Mammary epithelial cell (primary cell): ENCODE measurements at regions not wholly inside any gene's neighbourhood (a gene's known extent, or its start where the extent isn't known, plus 50 kb on each side); places are given as distances from the start of the nearest gene placed in this dataset.

ENCODE experiments used
- EZH2 ChIP-seq: IDR thresholded peaks from 2 replicates; pipeline ENCODE4 v1.6.1; 2012; ENCODE audit warnings: low read length, inconsistent platforms, borderline replicate concordance
- TF ChIP-seq, protein P1 (sequence below), 2 donors: IDR thresholded peaks in 1 of 2; conservative IDR thresholded peaks in 1 of 2; 2 replicates each; pipeline ENCODE4 v1.5.1; 2011 to 2012; ENCODE audit warnings: inconsistent platforms in 2 of 2, low read length in 2 of 2, mild to moderate bottlenecking in 2 of 2, control low read depth in 1 of 2, low read depth in 1 of 2; ENCODE audit not compliant: insufficient read depth in 1 of 2; ENCODE audit errors: extremely low read depth in 1 of 2

DNA sequence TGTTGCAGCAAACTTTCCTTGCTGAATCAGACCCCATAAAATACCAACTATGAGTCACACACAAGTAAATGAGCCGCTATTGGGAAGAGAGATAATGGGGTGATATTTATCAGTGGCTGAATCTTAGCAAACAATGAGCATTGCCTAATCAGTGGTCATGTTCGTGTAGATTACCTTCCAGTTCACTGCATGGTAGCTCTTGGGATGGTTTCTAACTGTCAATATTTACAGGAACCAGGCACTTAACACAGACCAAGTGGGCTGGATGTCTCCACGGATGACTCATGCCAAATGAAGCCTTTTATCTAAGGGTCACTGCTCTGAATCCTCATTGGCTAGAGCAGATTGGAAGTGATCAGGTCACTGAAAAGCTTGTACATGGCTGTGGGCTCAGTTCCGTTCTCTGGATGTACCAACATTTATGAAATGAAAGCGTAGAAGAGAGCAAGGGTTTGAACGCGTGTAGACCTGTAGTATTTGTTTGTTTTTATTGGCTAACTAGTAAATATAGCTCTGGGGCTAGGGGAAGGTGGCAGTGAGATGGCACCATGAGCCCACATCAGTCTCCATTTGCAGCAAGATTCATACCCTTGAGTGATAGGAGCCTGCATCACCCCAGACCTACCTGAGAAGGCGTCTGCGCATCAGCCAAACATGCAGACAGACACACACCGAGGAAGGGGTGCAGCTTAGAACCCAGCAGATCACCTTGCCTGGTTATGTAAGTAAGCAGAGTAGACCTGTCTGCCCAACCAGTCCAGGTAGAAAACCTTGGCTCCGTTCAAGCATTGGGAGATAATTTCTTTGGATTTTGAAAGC, 153.3 kb downstream of the TOMM20 start:
- TF ChIP-seq, protein P1, sequence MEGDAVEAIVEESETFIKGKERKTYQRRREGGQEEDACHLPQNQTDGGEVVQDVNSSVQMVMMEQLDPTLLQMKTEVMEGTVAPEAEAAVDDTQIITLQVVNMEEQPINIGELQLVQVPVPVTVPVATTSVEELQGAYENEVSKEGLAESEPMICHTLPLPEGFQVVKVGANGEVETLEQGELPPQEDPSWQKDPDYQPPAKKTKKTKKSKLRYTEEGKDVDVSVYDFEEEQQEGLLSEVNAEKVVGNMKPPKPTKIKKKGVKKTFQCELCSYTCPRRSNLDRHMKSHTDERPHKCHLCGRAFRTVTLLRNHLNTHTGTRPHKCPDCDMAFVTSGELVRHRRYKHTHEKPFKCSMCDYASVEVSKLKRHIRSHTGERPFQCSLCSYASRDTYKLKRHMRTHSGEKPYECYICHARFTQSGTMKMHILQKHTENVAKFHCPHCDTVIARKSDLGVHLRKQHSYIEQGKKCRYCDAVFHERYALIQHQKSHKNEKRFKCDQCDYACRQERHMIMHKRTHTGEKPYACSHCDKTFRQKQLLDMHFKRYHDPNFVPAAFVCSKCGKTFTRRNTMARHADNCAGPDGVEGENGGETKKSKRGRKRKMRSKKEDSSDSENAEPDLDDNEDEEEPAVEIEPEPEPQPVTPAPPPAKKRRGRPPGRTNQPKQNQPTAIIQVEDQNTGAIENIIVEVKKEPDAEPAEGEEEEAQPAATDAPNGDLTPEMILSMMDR (conservative IDR thresholded peaks at IDR 0.05 in 1 of 2, IDR thresholded peaks at IDR 0.05 in 1 of 2; ENCODE audit: extremely low read depth in 1 of 2, insufficient read depth in 1 of 2, low read depth in 1 of 2, low read length in 2 of 2), result no peak
- no peak for TF ChIP-seq EZH2
